ENCODE measurements at regions not wholly inside any gene's neighbourhood (a gene's known extent, or its start where the extent isn't known, plus 50 kb on each side); places are given as distances from the start of the nearest gene placed in this dataset.

- in situ Hi-C loops (cut with MboI; ENCODE audit: low pct_ligation_motif_present in 1 of 4, low pct_unique_long_range_greater_than_20kb in 1 of 4, low sequenced_read_pairs in 3 of 4) (no loop called here), intact Hi-C loops (cut with DNase I; ENCODE audit: low total_unique reads) (no loop called here)
- Histone ChIP-seq H3K4me3 (no peak overlapping the region), H3K9me3 (peaks cover 3 to 4% of the 10 kb centered on the region in 2 donors), H3K4me1 (no peaks in the 10 kb centered on the region), H3K27me3 (peaks cover 5% of the 10 kb centered on the region), H3K36me3 (no peaks in the 10 kb centered on the region), H3K27ac (no peak overlapping the region)
- TF ChIP-seq CTCF (IDR thresholded peaks at IDR 0.05): no peak
- TF ChIP-seq POLR2A (IDR thresholded peaks at IDR 0.05): no peak
- TF ChIP-seq POLR2AphosphoS5 (IDR thresholded peaks at IDR 0.05): no peak
- TF ChIP-seq EP300 (IDR thresholded peaks at IDR 0.05; ENCODE audit: low read depth): no peak
- DNase-seq: no peak
- 37% methylated on average over 3 of the region's 3 CpGs; no CpG with 5 or more reads in 1 of the 2 donors for WGBS, 2 donors (ENCODE audit: low coverage in 1 of 2)
Measured at GRCh38 chr17:74089380-74089779, 114.1 kb upstream of the RPL38 start.

- WGBS, 2 donors (ENCODE audit: low coverage in 1 of 2): 30% methylated on average over 4 of the region's 4 CpGs; no CpG with 5 or more reads in 1 of the 2 donors
- H3K27ac ChIP-seq: no peak overlapping the region
- H3K9me3 ChIP-seq: peaks cover 3 to 4% of the 10 kb centered on the region in 2 donors
- TF ChIP-seq CTCF (IDR thresholded peaks at IDR 0.05) (peak; percentile 20 to 51 (median 43)), POLR2AphosphoS5 (IDR thresholded peaks at IDR 0.05) (no peak)
- peak; percentile 69 for DNase-seq
- no peaks in the 10 kb centered on the region for H3K36me3 ChIP-seq
- intact Hi-C loops (cut with DNase I; ENCODE audit: low total_unique reads) (no loop called here), in situ Hi-C loops (cut with MboI; ENCODE audit: low pct_ligation_motif_present in 1 of 4, low pct_unique_long_range_greater_than_20kb in 1 of 4, low sequenced_read_pairs in 3 of 4) (no loop called here)
- H3K27me3 ChIP-seq: peaks cover 5% of the 10 kb centered on the region
- H3K4me3 ChIP-seq: no peak overlapping the region
- no peaks in the 10 kb centered on the region for H3K4me1 ChIP-seq
Measured at GRCh38 chr17:74089869-74090464, 113.5 kb upstream of the RPL38 start.

- no peaks in the 10 kb centered on the region for H3K36me3 ChIP-seq
- TF ChIP-seq POLR2AphosphoS5 (IDR thresholded peaks at IDR 0.05) (no peak), POLR2A (IDR thresholded peaks at IDR 0.05) (no peak), CTCF (IDR thresholded peaks at IDR 0.05) (no peak), EP300 (IDR thresholded peaks at IDR 0.05; ENCODE audit: low read depth) (no peak)
Measured at GRCh38 chr17:74094651-74095050, 108.8 kb upstream of the RPL38 start.

GRCh38 chr17:74096456-74096855, 107.0 kb upstream of the RPL38 start:
- no peak for DNase-seq
- intact Hi-C loops (cut with DNase I; ENCODE audit: low total_unique reads) (no loop called here), in situ Hi-C loops (cut with MboI; ENCODE audit: low pct_ligation_motif_present in 1 of 4, low pct_unique_long_range_greater_than_20kb in 1 of 4, low sequenced_read_pairs in 3 of 4) (no loop called here)
- Histone ChIP-seq H3K4me1 (no peaks in the 10 kb centered on the region), H3K4me3 (no peak overlapping the region), H3K36me3 (no peaks in the 10 kb centered on the region), H3K27ac (no peak overlapping the region), H3K27me3 (peaks cover 8% of the 10 kb centered on the region), H3K9me3 (no peaks in the 10 kb centered on the region)
- WGBS, 2 donors (ENCODE audit: low coverage in 1 of 2): 53 to 79% methylated on average over 2 to 5 of the region's 5 CpGs
- TF ChIP-seq POLR2A (IDR thresholded peaks at IDR 0.05) (no peak), POLR2AphosphoS5 (IDR thresholded peaks at IDR 0.05) (no peak), CTCF (IDR thresholded peaks at IDR 0.05) (no peak), EP300 (IDR thresholded peaks at IDR 0.05; ENCODE audit: low read depth) (no peak)

More at GRCh38 chr17:74094651-74095050, 108.8 kb upstream of the RPL38 start:
- Histone ChIP-seq H3K27ac (no peak overlapping the region), H3K27me3 (peaks cover under 1% of the 10 kb centered on the region), H3K4me3 (no peak overlapping the region), H3K4me1 (no peaks in the 10 kb centered on the region), H3K9me3 (no peaks in the 10 kb centered on the region)
- intact Hi-C loops (cut with DNase I; ENCODE audit: low total_unique reads) (no loop called here), in situ Hi-C loops (cut with MboI; ENCODE audit: low pct_ligation_motif_present in 1 of 4, low pct_unique_long_range_greater_than_20kb in 1 of 4, low sequenced_read_pairs in 3 of 4) (no loop called here)
- no peak for DNase-seq

Measured in transverse colon (tissue), 4 donors.